GDM1 (cell line): ENCODE measurements at regions not wholly inside any gene's neighbourhood (a gene's known extent, or its start where the extent isn't known, plus 50 kb on each side); places are given as distances from the start of the nearest gene placed in this dataset.

Source experiments
- DNase-seq: peaks from one replicate; lab custom pipeline; 2025; lab: John Stamatoyannopoulos, UW

DNA sequence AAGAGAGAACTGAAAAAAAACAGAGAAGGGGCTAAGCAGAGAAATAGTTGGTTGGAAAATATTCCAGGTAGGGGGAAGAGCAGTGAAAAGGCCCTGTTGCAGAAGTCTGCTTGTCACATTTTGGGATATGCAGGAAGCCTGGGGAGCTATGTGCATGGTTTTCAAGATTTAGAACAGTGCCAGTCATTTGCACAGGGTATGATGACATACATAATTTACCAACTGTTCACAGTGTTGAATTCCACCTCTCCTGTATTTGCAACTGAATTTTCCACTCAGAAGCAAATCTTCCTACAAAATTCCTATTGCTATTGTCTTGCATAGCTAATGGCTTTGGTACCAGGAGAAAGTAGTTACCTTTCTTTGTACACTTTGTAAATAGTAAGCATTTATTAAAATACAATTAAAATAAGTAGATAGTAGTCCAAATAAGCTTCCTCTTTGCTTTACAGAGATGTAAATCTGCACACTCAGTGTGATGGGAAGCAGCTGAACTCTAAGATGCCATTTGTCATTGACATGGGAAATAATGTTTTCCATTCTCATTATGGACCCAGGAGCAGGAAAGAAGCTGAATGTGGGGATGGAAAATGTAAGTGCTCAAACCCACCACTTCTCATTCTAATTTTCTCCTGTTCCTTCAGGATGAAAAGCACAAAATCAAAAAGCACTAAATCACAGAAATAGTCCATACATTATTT is 177.4 kb downstream of the BTG1 start:
- no peak for DNase-seq

DNA sequence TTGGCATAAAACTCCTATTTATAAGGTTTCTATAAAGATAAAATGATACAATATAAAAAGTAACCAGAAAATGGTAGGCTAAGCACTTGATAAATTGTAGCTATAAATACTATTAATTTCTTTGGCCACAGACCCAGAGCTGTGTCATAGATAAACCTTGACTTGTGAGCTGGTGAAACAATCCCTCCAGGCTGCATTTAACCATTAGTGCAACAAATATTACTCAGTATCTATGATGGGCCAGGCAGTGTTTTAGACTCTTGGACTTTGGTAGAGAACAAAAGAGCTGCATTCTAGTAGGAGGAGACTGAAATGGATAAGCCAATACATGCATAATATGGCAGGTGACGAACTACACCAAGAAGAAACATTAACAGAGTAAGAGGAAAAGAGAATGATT is 178.1 kb downstream of the BTG1 start:
- DNase-seq = no peak

DNA sequence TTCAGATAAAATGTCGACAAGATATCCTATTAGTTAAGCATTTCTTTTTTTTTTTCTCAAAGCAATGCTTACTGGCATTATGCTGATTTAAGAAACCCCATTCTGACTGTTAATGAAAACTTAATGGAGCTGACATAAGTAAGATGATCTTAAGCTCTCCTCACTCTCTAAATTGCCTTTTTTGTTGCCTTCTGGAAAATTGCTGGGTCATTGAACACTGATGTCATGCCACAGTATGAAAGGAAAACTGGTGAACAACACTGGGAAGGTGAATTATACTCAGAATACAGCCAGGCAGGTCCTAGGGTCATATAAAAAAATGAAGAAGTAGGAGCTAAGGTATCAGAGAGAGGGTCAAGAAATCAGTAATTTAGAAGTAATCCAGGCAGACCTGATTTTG is 179.9 kb downstream of the BTG1 start:
- DNase-seq = no peak

DNA sequence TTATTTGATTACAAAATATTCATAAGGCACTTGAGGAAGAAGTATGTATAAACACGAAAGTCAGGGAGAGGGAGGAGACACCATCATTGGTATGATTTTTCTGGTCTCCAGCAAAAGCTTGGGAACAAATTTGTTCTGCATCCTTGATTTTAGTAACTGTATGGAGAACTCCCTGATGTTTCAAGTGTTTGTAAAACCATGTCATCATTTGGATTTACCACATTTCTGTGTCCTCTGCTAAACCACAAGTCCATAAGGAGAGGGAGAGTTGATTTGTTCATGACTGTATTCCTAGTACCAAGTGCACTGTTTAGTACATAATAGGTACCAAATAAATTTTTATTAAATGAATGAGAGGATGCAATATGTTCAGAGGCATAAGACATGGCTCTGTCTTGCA is 181.1 kb downstream of the BTG1 start:
- DNase-seq = no peak

DNA sequence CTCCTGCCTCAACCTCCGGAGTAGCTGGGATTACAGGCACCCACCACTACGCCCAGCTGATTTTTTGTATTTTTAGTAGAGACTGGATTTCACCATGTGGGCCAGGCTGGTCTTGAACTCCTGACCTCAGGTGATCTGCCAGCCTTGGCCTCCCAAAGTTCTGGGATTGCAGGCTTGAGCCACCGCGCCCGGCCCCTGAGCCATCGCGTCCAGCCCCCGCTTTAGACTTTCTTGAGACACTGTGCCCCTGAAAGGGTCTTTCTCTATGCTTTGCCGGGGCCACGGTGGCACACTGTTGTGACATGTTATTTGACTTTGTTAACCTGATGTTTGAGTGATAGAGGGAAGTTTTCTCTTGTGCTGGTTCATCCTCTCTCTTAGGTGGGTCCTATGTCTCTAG is 186.4 kb downstream of the BTG1 start:
- DNase-seq = no peak

DNA sequence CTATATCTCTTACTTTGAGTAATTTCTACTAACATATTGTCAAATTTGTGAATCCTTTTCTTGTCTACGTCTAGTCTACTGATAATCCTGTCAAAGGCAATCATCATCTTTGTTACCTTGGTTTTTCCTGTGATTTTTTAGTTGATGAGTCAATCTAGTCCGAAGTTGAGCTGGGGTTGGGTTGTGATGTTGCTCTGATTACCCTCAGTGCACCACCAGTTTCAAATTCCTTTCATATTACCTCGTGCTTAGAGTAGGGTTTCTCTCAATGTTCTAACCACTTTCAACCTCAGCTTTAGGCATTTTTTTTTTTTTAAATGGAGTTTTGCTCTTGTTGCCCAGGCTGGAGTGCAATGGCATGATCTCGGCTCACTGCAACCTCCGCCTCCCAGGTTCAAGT is 186.8 kb downstream of the BTG1 start:
- no peak for DNase-seq

DNA sequence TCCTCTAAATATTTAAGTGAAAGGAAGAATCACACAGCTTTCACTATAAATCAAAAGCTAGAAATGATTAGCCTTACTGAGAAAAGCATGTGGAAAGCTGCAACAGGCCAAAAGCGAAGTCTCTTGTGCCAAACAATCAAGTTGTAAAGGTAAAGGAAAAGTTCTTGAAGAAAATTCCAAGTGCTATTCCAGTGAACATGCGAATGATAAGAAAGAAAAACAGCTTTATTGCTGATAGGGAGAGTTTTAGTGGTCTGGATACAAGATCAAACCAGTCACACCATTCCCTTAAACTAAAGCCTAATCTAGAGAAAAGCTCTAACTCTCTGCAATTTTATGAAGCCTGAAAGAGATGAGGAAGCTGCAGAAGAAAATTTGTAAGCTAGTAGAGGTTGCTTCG is 190.9 kb downstream of the BTG1 start:
- no peak for DNase-seq

DNA sequence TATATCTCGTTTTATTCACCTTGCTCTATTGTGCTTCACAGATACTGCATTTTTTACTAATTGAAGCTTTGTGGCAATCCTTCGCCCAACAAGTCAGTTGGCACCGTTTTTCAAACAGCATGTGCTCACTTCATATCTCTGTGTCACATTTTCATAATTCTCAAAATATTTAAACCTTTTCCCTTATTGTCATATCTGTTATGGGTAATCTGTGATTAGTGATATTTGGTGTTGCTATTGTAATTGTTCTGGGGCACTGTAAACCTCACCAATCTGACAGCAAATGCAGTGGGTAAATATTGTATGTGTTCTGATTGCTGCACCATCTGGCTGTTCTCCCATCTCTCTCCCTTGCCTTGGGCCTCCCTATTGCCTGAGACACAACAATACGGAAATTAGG is 191.3 kb downstream of the BTG1 start:
- no peak for DNase-seq

DNA sequence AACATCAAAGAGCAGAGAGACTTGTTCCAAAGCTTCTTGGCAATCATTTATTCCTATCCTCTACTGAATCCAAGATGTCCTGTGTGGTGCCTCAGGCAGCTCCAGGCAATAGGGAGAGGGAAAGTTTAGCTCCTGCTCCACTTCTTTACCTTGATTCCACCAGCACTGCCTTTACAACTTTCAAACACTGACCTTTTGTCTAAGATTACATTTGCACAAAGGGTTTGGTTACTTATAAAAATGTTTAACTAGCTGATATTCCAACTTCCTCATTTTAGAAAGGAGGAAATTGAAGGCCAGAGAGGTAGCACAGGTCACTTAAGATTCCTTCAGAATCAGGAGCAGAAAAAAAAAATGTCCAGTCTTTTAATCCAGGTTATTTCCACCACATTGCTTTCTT is 192.7 kb downstream of the BTG1 start:
- no peak for DNase-seq

DNA sequence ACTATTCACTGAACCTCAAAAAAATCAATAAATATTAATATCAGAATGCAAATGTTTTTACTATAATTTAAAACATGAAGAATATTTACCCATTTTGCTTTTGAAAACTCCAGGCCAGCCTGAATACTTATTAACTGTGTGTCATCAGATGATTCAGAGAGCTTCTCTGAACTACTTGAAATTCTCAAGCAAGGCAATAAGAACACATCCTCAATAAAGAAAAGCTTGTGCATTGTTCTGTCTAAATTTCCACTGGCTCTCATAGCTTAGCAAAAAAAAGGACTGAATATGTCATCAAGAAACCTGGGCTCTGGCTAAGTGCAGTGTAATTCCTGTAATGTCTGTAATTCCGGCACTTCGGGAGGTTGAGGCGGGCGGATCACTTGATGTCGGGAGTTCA is 194.1 kb downstream of the BTG1 start:
- DNase-seq = no peak

DNA sequence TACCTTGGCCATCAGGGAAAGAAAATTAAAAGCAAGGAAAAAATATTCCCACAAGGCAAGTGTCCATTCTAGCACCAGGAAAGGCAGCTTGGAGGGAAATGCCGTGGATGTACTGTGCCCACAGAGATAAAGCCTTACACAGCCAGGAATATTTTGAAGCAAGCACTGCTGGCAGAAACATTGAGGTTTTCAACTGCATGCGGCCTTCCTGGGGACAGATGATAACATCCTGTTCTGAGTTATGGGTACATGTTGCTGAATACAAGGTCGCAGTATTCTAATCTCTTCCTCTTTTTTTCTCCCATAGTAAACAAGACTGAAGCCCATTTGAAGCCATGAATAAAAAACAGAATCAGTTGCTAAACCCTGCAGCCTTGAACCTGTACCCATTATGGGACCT is 197.1 kb downstream of the BTG1 start:
- no peak for DNase-seq

DNA sequence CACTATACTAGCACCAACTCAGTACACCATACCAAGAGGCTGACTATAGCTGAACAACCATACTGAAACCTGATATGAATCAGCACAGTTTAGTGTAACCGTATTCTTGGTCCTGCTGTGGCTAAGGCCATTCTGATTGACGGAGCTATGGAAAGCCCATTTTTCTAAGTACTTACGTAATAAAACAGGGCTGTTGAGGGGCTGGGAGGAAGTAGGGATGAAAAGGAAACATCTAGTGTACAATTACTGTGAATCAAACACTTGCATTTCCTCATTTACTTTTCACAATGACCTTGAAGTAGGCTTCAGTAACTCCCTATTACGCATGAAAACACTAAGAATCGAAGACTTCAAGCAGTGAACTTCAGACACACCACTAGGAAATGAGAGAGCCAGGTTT is 198.2 kb downstream of the BTG1 start:
- no peak for DNase-seq

DNA sequence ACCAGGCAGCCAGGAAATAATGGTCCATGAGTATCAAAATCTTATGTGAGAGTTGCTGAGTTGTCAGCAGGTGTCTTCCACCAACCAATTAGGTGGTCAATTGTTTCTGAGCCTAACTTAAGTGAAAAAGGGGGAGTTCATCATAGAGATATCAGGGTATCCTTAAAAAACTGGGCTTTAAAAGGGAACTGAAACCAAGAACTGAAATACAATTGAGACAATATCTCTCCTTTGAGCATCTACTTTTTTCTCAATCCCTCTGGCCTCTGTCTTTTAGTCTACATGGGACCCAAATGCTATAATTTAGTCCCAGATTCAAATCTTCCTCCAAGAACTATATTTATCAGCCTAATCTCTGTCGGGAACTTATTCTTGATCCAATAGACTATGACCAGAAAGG is 201.0 kb downstream of the BTG1 start:
- no peak for DNase-seq

DNA sequence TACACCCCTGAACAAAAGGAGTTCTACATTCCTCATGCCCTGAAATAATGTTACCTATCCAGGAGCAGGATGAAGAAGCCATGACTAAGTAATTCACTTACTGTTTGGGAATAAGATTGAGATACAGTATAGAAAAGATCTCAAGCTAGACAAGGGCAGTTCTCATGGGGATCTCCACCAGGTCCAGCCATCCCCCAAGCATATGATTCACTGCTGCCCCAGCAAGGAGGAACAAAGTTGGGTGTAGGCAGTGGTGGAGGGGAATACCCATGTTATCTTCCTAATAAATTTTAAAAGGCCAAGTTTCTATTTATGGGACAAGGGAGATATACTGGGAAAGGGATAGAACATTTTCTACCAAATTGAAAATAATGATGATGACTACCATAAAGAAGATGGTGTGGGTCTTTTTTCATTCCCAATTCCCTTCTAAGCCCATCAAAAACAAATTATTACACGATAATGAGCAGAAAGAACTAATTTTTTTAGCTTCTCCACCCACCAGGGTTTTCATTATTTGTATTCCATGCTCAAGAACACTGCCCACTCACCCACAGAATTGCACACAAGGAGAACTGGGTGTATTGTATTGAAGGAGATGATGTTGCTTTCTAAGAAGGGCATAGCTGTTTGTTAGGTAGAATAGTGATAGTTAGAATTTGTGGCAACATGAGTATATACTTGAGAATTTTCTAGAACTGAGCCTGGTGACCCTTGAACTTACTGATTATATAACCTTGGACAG is 204.6 kb downstream of the BTG1 start:
- DNase-seq = no peak

DNA sequence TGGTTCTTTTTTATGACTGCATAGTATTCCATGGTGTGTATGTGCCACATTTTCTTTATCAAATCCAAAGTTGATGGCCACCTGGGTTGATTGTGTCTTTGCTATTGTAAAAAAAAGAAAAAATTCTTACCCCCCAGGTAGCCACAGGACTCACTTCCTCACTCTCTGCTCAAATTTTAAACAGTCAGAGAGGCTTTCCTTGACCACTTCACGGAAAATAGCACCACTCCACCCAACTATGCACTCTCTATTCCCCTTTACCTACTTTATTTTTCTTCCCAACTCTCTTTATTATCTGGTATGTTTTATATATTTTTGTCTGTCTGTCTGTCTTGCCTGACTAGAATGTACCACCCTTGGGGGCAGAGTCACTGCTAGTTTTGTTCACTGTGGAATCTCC is 205.3 kb downstream of the BTG1 start:
- no peak for DNase-seq

DNA sequence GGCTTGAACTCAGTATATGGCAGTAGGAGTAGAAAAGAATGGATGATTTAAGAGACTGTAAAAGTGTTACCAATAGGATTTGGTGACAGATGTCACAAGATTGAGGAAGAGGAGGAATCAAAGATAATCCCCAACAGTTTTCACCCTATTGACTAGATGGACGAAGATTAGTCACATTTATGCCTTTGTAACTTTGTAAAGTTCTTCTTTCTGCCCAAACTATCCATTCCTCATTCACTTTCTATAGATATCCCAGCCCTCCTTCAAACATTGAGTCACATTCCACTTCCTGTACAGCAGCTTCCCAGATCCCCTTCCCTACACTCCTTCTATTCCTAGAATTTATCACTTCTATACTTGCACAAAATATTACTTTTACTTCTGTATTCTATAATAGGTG is 207.9 kb downstream of the BTG1 start:
- no peak for DNase-seq

DNA sequence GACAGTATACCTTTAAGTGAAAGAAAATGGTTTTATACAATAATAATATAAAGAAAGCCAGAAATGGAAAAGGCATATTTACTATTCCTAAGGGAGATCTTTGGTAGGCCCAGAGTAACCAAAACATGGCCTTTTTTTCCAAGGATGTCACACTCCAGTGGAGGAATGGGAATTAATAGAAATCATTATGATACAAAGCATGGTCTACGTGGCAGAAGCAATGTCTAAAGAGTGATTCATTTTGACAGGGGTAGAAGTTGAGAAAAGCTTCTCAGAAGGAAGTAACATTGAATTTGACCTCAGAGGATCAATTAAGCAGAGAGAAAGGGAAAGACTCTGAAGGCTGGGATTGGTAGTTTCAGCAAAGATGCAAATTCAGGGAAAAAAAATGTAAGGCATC is 208.6 kb downstream of the BTG1 start:
- DNase-seq = no peak

DNA sequence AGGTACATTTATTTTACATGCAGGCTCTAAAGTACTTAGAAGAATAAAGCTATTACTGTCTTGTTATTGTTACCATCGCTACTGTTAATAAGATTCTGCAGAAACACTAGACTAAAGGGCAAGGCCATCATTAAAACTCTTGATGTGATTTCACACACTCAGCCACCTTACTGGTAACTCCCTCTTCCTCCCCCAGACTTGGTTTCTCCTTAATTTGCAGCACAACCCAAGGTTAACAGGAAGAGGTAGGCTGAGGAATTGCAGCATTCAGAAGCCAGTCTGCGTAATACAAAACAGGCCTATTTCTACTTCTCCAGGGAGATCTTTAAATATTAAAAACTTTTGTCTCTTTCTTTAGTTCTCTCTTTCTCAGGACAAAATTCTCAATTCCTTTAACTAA is 210.3 kb downstream of the BTG1 start:
- no peak for DNase-seq

DNA sequence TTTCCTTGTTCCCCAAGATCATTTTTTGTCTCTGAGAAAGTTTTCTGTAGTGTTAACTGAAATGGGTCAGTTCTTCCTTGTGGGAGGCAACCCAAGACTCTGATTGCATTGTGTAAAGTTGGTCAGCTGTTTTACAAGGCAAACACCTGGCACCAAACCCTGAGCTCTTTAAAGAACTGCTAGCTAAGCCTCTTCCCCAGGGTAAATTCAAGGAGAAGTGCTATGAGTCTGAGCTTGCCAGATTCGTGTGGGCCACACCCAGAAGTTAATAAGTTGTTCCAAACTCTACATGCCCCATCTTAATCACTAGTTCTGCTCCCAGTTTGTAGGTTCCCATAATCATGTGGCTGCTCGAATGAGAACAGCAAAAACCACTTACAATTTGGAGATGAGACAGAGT is 214.5 kb downstream of the BTG1 start:
- DNase-seq = no peak

DNA sequence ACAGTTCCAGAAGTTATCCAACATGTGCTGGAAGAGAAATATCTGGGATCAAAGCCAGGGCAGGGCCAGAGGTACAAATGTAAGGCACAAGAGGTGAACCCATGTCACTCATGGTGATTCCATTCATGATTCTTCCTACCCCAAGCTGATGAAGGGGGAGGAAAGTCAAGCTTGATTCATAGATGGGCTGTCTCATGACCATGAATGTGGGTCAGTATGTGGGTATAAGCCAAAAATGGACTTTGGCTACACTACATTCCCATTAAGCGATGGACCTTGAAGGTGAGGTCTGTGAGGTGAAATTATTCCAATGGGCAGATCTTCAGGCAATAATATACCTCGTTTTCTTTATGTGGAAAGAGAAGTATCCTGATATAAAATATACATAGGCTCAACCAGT is 217.1 kb downstream of the BTG1 start:
- no peak for DNase-seq

DNA sequence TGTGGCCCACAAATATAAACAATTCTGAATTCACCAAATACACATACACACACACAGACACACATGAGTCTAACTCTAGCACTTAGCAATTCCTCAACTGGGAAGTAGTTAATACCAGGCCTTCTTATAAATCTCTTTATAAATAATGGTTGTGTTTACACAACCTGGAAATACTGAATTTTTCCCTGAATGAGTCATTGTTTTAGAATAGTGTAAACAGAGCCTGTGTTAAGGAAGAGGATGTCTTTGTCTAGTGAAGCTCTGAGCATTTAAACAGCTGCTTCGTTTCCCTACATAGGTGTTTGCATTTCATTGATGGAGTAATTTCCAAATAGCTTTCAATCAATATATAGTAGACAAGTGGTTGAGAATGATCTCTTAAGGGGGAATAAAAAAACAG is 218.8 kb downstream of the BTG1 start:
- no peak for DNase-seq

DNA sequence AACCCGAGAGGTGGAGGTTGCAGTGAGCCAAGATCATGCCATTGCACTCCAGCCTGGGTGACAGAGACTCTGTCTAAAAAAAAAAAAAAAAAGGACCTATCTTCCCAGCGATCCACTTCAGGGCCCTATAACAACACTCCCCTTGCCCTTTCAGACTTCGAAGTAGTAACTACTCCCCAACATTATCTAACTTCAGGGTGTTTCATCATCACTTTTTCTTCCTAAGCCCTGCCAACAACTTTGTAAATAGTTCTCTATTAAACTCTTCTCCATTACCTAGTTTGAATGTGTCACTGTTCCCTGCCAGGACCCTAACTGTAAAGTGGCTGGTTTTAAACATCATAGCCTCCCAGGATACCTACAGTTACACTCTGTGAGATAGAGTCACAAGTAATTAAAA is 220.8 kb downstream of the BTG1 start:
- no peak for DNase-seq

DNA sequence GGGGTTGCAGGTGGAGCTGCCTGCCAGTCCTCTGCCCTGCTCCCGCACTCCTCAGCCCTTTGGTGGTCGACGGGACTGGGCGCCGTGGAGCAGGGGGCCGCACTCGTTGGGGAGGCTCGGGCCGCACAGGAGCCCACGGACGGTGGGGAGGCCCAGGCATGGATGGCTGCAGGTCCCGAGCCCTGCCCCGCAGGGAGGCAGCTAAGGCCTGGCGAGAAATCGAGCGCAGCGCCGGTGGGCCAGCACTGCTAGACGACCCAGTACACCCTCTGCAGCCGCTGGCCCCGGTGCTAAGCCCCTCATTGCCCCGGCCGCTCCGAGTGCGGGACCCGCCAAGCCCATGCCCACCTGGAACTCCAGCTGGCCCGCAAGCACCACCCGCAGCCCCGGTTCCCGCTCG is 221.8 kb downstream of the BTG1 start:
- DNase-seq = no peak

DNA sequence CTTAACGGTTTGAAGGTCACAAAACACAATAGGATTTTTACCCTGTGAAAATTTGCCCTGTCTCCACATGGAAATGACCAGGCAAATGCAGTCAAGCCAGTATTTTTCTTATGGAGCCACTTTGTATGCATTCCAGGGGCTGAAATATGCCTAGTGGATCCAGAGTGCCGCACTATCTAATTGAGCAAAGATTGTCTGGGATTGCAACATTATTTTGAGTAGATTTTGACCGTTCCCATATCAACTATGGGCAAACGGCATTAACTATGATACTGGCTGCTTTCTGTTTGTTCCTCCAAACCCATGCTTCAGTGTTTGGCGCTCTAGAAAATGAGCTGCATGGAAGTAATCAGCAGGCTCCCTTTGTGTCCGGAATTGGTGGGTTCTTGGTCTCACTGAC is 223.0 kb downstream of the BTG1 start:
- no peak for DNase-seq
